Esophagus squamous epithelium (tissue), 4 donors: ENCODE measurements at regions not wholly inside any gene's neighbourhood (a gene's known extent, or its start where the extent isn't known, plus 50 kb on each side); places are given as distances from the start of the nearest gene placed in this dataset.

Experiments used
- CTCF ChIP-seq, 6 experiments: fragments of 450-650 bp in 4 of 6; fragments of 200-600 bp in 2 of 6; sonication (generic) in 2 of 6; IDR thresholded peaks; one replicate each; pipeline ENCODE4 v1.5.1; 2016 to 2019; ENCODE audit warnings: antibody characterized with exemption in 6 of 6, mild to moderate bottlenecking in 4 of 6, moderate library complexity in 4 of 6
- POLR2A ChIP-seq, 4 donors: fragments of 450-650 bp; IDR thresholded peaks; one replicate each; pipeline ENCODE4 v1.6.1; 2017; ENCODE audit warnings: antibody characterized with exemption in 4 of 4, mild to moderate bottlenecking in 4 of 4, moderate library complexity in 3 of 4

- no peak for TF ChIP-seq CTCF (IDR thresholded peaks at IDR 0.05)
- TF ChIP-seq POLR2A (IDR thresholded peaks at IDR 0.05), result no peak
These were observed 164.7 kb upstream of the IRX4 start for GRCh38 chr5:2047341-2047927.
